ES-I3 (cell line): ENCODE measurements at regions not wholly inside any gene's neighbourhood (a gene's known extent, or its start where the extent isn't known, plus 50 kb on each side); places are given as distances from the start of the nearest gene placed in this dataset.

Experiments used
- H3K36me3 ChIP-seq: 2 replicates; pipeline ENCODE4 v1.6.1; 2013; ENCODE audit warnings: mild to moderate bottlenecking, low read length, control low read depth, moderate library complexity; ENCODE audit not compliant: insufficient read depth
- H3K4me1 ChIP-seq: 2 replicates; pipeline ENCODE4 v1.6.1; 2013; ENCODE audit warnings: mild to moderate bottlenecking, control low read depth, low read length; ENCODE audit not compliant: insufficient read depth
- H3K9ac ChIP-seq: 2 replicates; pipeline ENCODE4 v1.6.1; 2013; ENCODE audit warnings: low read depth, mild to moderate bottlenecking, low read length, moderate library complexity
- H3K9me3 ChIP-seq: 2 replicates; pipeline ENCODE4 v1.6.1; 2013; ENCODE audit warnings: mild to moderate bottlenecking, low read length, moderate library complexity; ENCODE audit not compliant: control insufficient read depth, insufficient read depth

- no peaks in the 10 kb centered on the region for H3K9me3 ChIP-seq
- no peak overlapping the region for H3K9ac ChIP-seq
- H3K36me3 ChIP-seq: no peaks in the 10 kb centered on the region
Observed at GRCh38 chr1:55275941-55276341, 60.8 kb upstream of the USP24 start.

GRCh38 chr1:55275151-55275748 is 60.1 kb upstream of the USP24 start:
- no peaks in the 10 kb centered on the region for H3K36me3 ChIP-seq
- H3K4me1 ChIP-seq: no peaks in the 10 kb centered on the region; the same call in 1 of the 2 replicates
- no peaks in the 10 kb centered on the region for H3K9me3 ChIP-seq
- no peak overlapping the region for H3K9ac ChIP-seq

More at GRCh38 chr1:55275941-55276341, 60.8 kb upstream of the USP24 start:
- no peaks in the 10 kb centered on the region; the same call in 1 of the 2 replicates for H3K4me1 ChIP-seq

- Histone ChIP-seq H3K9ac (no peak overlapping the region), H3K36me3 (no peaks in the 10 kb centered on the region), H3K4me1 (no peaks in the 10 kb centered on the region; the same call in 1 of the 2 replicates), H3K9me3 (no peaks in the 10 kb centered on the region)
Observed at GRCh38 chr1:55272994-55273393, 57.8 kb upstream of the USP24 start.
